Small intestine (tissue), 7 donors: ENCODE measurements at regions not wholly inside any gene's neighbourhood (a gene's known extent, or its start where the extent isn't known, plus 50 kb on each side); places are given as distances from the start of the nearest gene placed in this dataset.
"Not testable (repeated sequence)": the region's sequence is repeated elsewhere in the genome, so short reads cannot be mapped to it uniquely, and the experiment has no call there.

Experiments used
- DNase-seq, 2 donors: peaks; one replicate each; pipeline versions ENCODE4 v3.0.0 to v3.0.0-alpha.2; 2013
- FAIRE-seq: peaks from 2 replicates; lab custom pipeline; 2012; peaks lifted over from hg19 to GRCh38; lab: Jason Lieb, UNC
- H3K27ac ChIP-seq, 3 donors: one replicate each; pipeline ENCODE4 v1.5.1; 2013; ENCODE audit warnings: low read length in 2 of 3, mild to moderate bottlenecking in 2 of 3, control low read depth in 1 of 3, inconsistent platforms in 1 of 3, low read depth in 1 of 3, moderate library complexity in 1 of 3
- H3K27me3 ChIP-seq, 3 donors: one replicate each; pipeline ENCODE4 v1.6.1; 2013; ENCODE audit warnings: low read length in 3 of 3, inconsistent platforms in 1 of 3; ENCODE audit not compliant: control insufficient read depth in 3 of 3, insufficient read depth in 3 of 3
- H3K36me3 ChIP-seq, 3 donors: one replicate each; pipeline ENCODE4 v1.6.1; 2013; ENCODE audit warnings: low read length in 3 of 3, inconsistent platforms in 1 of 3, low read depth in 1 of 3, mild to moderate bottlenecking in 1 of 3, moderate library complexity in 1 of 3; ENCODE audit not compliant: control insufficient read depth in 3 of 3, insufficient read depth in 2 of 3
- H3K4me1 ChIP-seq, 3 donors: one replicate each; pipeline ENCODE4 v1.6.1; 2013; ENCODE audit warnings: low read length in 2 of 3, inconsistent platforms in 1 of 3, low read depth in 1 of 3, mild to moderate bottlenecking in 1 of 3, moderate library complexity in 1 of 3; ENCODE audit not compliant: control insufficient read depth in 3 of 3, insufficient read depth in 2 of 3
- H3K4me3 ChIP-seq, 3 donors: one replicate each; pipeline ENCODE4 v1.5.1; 2013; ENCODE audit warnings: low read length in 3 of 3, control low read depth in 1 of 3, inconsistent platforms in 1 of 3, low read depth in 1 of 3, mild to moderate bottlenecking in 1 of 3, moderate library complexity in 1 of 3
- H3K9me3 ChIP-seq, 2 donors: one replicate each; pipeline ENCODE4 v1.6.1; 2013; ENCODE audit warnings: low read depth in 1 of 2, low read length in 1 of 2; ENCODE audit not compliant: control insufficient read depth in 2 of 2, insufficient read depth in 1 of 2
- WGBS, 3 donors: extraction: QIAGEN DNeasy Blood & Tissue Kit; methylation state at CpG; one replicate each; pipeline ENCODE4 v1.1.7; 2013; 5-methylcytosine and 5-hydroxymethylcytosine counted together
- donor health status: healthy with polysubstance abuse.
- donor health status: control.
- donor health status: control.
- donor health status: Bipolar disorder and iron deficiency.
- donor health status: healthy.

DNA sequence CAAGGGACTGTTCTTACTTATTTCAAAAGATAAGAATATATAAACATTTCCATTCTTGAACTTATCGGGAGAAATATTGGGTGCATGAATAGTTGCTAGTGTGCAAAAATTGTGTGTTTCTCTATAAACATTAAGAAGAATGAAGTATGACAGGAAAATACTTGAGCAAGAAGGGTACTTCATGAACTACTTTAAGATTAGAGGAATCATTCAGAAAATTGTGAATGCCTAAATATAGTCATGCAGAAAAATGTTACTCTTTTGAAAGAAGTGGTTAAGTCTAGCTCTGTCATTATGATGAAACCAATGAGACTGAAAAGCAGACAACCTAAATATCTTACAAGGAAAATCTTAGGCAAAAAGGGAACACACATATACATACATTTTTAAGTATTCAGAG lies 207.8 kb upstream of the PCDH18 start:
- H3K36me3 ChIP-seq, result no peaks in the 10 kb centered on the region
- H3K27me3 ChIP-seq, result no peaks in the 10 kb centered on the region
- FAIRE-seq (no peak), DNase-seq (no peak)
- 63 to 76% (median 69%) methylated on average over 1 of the region's 1 CpG for WGBS, 3 donors
- H3K4me3 ChIP-seq, result no peak overlapping the region
- H3K9me3 ChIP-seq, result peaks cover 0 to 2% of the 10 kb centered on the region in 2 donors
- H3K27ac ChIP-seq, result no peak overlapping the region
- H3K4me1 ChIP-seq, result no peaks in the 10 kb centered on the region

DNA sequence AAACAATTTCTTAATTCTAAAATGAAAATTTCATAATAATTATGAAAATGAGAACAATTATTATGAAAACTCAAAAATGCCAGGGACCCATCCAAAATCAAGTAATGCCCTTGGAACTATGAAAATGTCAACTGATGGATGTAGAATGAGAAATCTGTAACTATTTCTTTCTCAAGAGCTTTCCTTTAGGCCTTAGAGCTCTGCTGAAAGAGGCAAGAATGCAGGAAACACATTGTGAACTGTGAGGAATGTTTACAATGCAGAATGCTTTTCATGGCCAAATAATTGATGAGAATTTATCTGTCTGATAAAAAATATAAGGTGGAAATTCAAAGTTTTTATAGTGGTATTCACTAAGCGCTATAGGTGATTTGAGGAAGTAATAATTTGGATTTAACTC lies 207.1 kb upstream of the PCDH18 start:
- Histone ChIP-seq H3K9me3 (peaks cover 0 to 6% of the 10 kb centered on the region in 2 donors), H3K36me3 (no peaks in the 10 kb centered on the region), H3K4me1 (no peaks in the 10 kb centered on the region), H3K27ac (no peak overlapping the region), H3K4me3 (no peak overlapping the region), H3K27me3 (no peaks in the 10 kb centered on the region)
- WGBS, 3 donors, result 91 to 100% (median 97%) methylated on average over 1 of the region's 1 CpG
- no peak for DNase-seq
- FAIRE-seq, result no peak

DNA sequence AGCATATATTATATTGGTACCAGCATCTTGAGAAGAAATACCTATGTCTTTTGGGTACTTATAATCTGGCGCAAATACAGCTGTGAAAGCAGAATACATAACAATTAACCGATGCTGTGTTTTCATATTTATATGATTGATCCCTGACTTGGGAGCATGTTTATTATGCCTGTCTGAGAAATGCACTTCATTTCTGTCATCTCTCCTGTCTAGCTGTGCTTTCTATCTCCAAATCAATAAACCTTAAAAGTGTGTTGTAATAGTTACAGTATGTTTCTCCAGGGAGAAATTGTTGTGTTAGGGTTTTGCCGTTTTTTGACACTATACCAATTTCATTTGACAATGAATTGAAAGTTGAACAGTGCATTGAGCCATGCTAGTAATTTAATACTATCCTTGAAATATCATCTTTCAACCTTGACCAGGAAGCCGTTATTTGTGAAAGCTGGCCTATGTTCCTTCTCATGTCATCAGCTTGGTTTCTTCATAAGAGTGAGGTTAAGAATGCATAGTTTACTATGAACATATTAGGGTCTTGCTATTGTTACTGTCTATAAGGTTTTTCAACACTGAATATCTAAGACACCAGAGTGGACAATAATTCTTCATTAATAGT lies 206.2 kb upstream of the PCDH18 start:
- FAIRE-seq, result no peak
- no peaks in the 10 kb centered on the region for H3K4me1 ChIP-seq
- no peaks in the 10 kb centered on the region for H3K36me3 ChIP-seq
- no peaks in the 10 kb centered on the region for H3K27me3 ChIP-seq
- peaks cover 0 to 10% of the 10 kb centered on the region in 2 donors for H3K9me3 ChIP-seq
- H3K27ac ChIP-seq, result no peak overlapping the region
- WGBS, 3 donors, result 76 to 82% (median 82%) methylated on average over 4 of the region's 4 CpGs
- no peak overlapping the region for H3K4me3 ChIP-seq
- DNase-seq, result no peak

DNA sequence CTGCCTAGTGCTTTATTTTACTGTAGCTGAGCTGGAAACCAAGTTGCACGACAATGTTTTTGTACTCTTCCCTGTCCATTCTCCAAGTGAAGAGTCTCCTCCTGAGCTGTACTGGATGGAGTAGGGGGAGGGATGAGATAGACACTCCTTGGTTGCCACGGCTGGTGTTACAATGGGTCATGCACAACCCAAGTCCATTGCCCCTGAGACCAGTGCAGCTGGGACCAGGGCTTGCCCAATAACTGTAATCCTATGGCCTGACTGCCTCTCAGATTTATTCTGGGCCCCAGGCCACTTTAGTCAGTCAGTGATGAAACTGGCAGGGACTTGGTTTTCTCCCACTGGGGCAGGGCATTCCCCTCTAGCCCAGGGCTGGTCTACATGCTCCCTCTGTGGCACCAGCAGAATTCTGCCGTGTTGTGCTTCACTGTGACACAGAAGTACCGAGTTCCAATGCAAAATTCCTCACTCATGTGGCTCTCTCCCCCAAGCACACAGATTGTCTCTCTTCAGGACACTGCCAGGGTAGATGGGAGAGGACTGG lies 203.3 kb upstream of the PCDH18 start:
- FAIRE-seq, result no peak

DNA sequence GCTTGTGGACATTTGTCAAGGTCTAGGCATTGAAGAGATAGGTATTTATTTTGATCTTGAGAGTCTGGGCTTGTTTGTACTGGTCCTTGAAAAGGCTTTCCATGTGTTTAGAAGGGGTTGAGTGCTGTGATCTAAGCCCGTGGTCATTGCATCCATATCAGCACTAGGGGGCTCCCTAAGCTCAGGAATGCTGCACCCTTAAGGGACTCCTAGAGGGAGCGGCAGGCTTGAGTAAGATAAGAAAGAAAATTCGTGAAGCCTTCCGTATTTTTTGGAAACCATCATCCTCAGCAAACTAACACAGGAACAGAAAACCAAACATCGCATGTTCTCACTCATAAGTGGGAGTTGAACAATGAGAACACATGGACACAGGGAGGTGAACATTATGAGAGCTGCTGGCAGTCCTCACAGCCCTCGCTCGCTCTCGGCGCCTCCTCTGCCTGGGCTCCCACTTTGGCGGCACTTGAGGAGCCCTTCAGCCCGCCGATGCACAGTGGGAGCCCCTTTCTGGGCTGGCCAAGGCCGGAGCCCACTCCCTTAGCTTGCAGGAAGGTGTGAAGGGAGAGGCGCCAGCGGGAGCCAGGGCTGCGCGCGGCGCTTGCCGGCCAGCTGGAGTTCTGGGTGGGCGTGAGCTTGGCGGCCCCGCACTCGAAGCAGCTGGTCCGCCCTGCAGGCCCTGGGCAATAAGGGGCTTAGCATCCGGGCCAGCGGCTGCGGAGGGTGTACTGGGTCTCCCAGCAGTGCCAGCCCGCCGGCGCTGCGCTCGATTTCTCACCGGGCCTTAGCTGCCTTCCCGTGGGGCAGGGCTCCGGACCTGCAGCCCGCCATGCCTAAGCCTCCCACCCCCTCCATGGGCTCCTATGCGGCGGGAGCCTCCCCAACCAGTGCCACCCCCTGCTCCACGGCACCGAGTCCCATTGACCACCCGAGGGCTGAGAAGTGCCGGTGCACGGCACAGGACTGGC lies 201.2 kb upstream of the PCDH18 start:
- not testable (repeated sequence) for H3K27me3 ChIP-seq, H3K36me3 ChIP-seq, FAIRE-seq, H3K27ac ChIP-seq, H3K4me1 ChIP-seq, H3K4me3 ChIP-seq, DNase-seq
- 91% methylated on average over 33 to 44 of the region's 44 CpGs for WGBS, 3 donors
- H3K9me3 ChIP-seq, result peaks cover 0 to 19% of the 10 kb centered on the region in 2 donors

More for the DNA sequence above, 203.3 kb upstream of the PCDH18 start:
- no peak overlapping the region for H3K4me3 ChIP-seq
- H3K4me1 ChIP-seq, result no peaks in the 10 kb centered on the region
- no peaks in the 10 kb centered on the region for H3K27me3 ChIP-seq
- H3K27ac ChIP-seq, result no peak overlapping the region
- no peak for DNase-seq
- H3K36me3 ChIP-seq, result no peaks in the 10 kb centered on the region
- 78 to 87% (median 83%) methylated on average over 4 of the region's 4 CpGs for WGBS, 3 donors
- H3K9me3 ChIP-seq, result peaks cover 0 to 19% of the 10 kb centered on the region in 2 donors

DNA sequence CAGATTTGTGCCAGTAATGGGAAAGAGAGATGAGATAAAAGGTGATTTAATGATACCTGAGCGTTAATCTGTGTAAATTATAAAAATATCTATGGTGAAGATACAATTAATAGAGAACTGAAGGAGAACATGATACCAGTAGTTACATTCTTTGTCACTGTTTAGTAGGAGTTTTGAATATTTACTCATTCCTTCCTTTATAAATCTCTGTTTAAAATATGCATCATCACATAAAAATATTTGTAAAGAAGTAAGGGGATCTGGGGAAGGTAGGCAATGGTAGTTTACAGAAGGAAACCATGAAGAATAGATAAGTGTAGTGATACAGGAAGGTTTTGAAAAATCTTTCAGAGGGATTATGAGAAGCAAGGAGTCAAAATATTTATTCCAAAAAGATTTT lies 190.6 kb upstream of the PCDH18 start:
- WGBS, 3 donors, result 53 to 85% (median 58%) methylated on average over 1 of the region's 1 CpG
- no peaks in the 10 kb centered on the region for H3K4me1 ChIP-seq
- H3K4me3 ChIP-seq, result no peak overlapping the region
- FAIRE-seq, result no peak
- no peaks in the 10 kb centered on the region for H3K36me3 ChIP-seq
- H3K9me3 ChIP-seq, result peaks cover 0 to 2% of the 10 kb centered on the region in 2 donors
- no peaks in the 10 kb centered on the region for H3K27me3 ChIP-seq
- no peak overlapping the region for H3K27ac ChIP-seq
- DNase-seq, result no peak

DNA sequence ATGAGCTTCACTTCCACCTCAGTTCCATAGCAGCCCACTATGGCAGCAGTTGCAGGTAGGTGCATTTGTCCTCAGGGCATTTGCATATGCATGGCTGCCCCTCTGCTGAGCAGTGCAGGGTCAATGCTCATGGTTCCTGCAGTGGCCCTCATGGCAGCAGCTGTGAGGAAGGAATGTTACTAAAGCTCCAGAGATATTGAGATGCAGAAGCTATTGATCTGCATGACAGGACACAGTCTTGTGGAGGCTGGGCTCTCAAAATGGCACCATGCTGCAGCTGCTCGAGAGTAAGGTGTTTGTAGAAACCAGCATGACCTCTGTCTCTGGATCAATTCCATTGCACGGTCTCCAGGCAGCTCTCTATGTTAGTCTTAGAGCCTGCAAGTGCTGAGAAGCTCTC lies 179.2 kb upstream of the PCDH18 start:
- Histone ChIP-seq H3K4me1 (no peaks in the 10 kb centered on the region), H3K27ac (no peak overlapping the region), H3K36me3 (no peaks in the 10 kb centered on the region), H3K27me3 (no peaks in the 10 kb centered on the region), H3K4me3 (no peak overlapping the region), H3K9me3 (no peaks in the 10 kb centered on the region)
- no peak for DNase-seq
- 60 to 75% (median 66%) methylated on average over 2 of the region's 2 CpGs for WGBS, 3 donors
- FAIRE-seq, result no peak

DNA sequence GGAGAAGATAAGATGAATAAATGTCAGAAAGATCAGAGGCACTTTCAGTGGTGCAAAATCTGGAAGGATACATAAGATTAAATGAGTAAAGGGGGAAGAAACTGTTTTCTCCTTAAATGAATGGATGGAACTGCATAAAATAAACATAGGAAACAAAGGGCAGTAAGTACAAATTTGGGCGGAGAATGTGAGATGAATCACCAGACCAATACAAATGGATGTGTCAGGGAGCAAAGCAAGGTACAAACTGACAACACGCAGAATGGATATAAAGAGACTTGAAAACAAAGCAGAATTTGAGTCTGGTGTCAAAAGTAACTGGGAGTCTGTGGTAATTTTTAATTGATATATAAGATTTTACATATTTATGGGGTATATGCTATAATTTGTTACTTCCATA lies 175.3 kb upstream of the PCDH18 start:
- Histone ChIP-seq H3K9me3 (no peaks in the 10 kb centered on the region), H3K27me3 (no peaks in the 10 kb centered on the region), H3K4me1 (no peaks in the 10 kb centered on the region), H3K27ac (no peak overlapping the region), H3K36me3 (no peaks in the 10 kb centered on the region), H3K4me3 (no peak overlapping the region)
- DNase-seq (no peak), FAIRE-seq (no peak)
- 71 to 76% (median 73%) methylated on average over 2 of the region's 2 CpGs for WGBS, 3 donors
